Astrocyte of the spinal cord (primary cell): ENCODE measurements at regions not wholly inside any gene's neighbourhood (a gene's known extent, or its start where the extent isn't known, plus 50 kb on each side); places are given as distances from the start of the nearest gene placed in this dataset.

Experiments
- DNase-seq: peaks from one replicate; pipeline ENCODE4 v3.0.0; 2011; ENCODE audit warnings: low read depth, low spot score
- H3K4me3 ChIP-seq: 2 replicates; pipeline ENCODE4 v1.5.1; 2011; ENCODE audit warnings: low read depth, mild to moderate bottlenecking, low read length, moderate library complexity
- in situ Hi-C: cut with HindIII; loops from 2 replicates; pipeline ENCODE4 v1.10.0; 2017; ENCODE audit warnings: low sequenced_read_pairs
- TF ChIP-seq, protein P1 (sequence below): IDR thresholded peaks from 2 replicates; pipeline ENCODE4 v1.5.1; 2012; ENCODE audit warnings: low read depth, mild to moderate bottlenecking, low read length, inconsistent platforms

DNA sequence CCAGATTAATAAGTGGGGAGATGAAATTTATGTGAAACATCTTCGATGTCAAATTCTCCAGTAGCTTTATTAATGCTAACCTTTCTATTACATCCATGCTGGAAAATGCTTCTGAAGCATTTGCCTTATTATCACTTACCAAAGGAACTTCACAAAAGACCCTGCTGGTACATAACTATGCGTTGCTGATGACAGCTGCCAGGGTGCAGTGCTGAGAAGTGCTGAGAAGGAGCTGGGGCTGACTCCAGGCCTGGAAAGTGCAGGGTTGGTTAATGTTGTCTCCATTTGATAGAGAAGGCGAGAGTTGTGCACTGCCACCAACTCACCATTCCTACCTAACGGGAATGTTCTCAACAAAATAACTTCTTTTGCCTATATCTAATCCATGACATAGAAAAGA lies 736.0 kb upstream of the NR2F2 start:
- TF ChIP-seq, protein P1, sequence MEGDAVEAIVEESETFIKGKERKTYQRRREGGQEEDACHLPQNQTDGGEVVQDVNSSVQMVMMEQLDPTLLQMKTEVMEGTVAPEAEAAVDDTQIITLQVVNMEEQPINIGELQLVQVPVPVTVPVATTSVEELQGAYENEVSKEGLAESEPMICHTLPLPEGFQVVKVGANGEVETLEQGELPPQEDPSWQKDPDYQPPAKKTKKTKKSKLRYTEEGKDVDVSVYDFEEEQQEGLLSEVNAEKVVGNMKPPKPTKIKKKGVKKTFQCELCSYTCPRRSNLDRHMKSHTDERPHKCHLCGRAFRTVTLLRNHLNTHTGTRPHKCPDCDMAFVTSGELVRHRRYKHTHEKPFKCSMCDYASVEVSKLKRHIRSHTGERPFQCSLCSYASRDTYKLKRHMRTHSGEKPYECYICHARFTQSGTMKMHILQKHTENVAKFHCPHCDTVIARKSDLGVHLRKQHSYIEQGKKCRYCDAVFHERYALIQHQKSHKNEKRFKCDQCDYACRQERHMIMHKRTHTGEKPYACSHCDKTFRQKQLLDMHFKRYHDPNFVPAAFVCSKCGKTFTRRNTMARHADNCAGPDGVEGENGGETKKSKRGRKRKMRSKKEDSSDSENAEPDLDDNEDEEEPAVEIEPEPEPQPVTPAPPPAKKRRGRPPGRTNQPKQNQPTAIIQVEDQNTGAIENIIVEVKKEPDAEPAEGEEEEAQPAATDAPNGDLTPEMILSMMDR: no peak
- in situ Hi-C loops: no loop called here
- no peak overlapping the region for H3K4me3 ChIP-seq

DNA sequence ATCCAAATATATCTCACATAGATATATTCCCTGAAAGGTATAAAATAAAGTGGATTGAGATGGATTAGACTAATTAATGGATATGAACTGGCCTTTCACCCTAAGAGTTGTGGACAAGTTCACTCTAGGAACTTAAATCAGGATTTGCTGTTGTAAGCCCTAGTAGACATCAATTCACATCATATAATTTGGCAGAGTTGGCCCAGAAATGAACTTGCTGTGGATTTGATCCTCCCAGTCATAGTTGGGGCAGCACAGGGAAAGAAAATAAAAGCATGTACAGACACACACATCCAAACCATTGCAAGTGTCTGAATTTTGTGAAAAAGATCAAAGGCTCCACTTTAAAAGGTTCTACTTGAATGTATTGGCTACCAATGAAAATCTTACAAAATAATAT lies 734.7 kb upstream of the NR2F2 start:
- DNase-seq: no peak
- H3K4me3 ChIP-seq: no peak overlapping the region
- in situ Hi-C loops: no loop called here
- TF ChIP-seq, protein P1: no peak

More for the DNA sequence above, 736.0 kb upstream of the NR2F2 start:
- no peak for DNase-seq

DNA sequence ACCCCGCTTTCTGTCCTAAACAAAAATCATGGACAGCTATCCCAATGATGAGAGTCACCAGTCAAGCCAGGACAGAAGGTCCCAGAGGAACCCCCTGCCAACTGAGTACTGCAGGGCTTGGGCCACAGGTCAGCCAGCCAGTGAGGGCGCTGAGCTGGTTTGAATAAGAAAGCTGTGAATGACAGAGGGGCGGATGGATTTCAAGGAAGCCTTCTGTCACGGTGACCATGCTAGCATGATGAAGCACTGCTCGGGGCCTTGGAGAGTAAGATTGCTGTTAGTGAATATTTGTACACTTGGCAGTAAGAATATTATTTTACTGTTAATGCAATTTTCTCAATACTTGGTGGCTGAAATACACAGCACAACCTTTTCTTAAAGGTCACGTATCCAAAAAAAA lies 734.0 kb upstream of the NR2F2 start:
- TF ChIP-seq, protein P1: no peak
- H3K4me3 ChIP-seq: no peak overlapping the region
- in situ Hi-C loops: no loop called here
- no peak for DNase-seq

GRCh38 chr15:95598251-95598855 lies 732.1 kb upstream of the NR2F2 start:
- in situ Hi-C loops: no loop called here
- TF ChIP-seq, protein P1: no peak

GRCh38 chr15:95600367-95600766 lies 730.1 kb upstream of the NR2F2 start:
- DNase-seq: no peak
- in situ Hi-C loops: no loop called here
- TF ChIP-seq, protein P1: no peak
- no peak overlapping the region for H3K4me3 ChIP-seq

More at GRCh38 chr15:95598251-95598855, 732.1 kb upstream of the NR2F2 start:
- no peak for DNase-seq
- H3K4me3 ChIP-seq: no peak overlapping the region

GRCh38 chr15:95600884-95601283 lies 729.6 kb upstream of the NR2F2 start:
- TF ChIP-seq, protein P1: no peak
- H3K4me3 ChIP-seq: no peak overlapping the region
- in situ Hi-C loops: no loop called here
- DNase-seq: no peak
